ENCODE measurements at regions not wholly inside any gene's neighbourhood (a gene's known extent, or its start where the extent isn't known, plus 50 kb on each side); places are given as distances from the start of the nearest gene placed in this dataset.

GRCh38 chr1:238916828-238917227 is 469.5 kb upstream of the CHRM3 start:
- TF ChIP-seq SPI1 (IDR thresholded peaks at IDR 0.05; ENCODE audit: low read depth, low read length) (no peak), POLR2A (IDR thresholded peaks at IDR 0.05; ENCODE audit: low read depth, low read length) (no peak), TAF1 (IDR thresholded peaks at IDR 0.05; ENCODE audit: low read depth, low read length) (no peak), POLR2AphosphoS5 (IDR thresholded peaks at IDR 0.05; ENCODE audit: low read depth, low read length) (no peak), PAX5 (IDR thresholded peaks at IDR 0.05; ENCODE audit: insufficient read depth, low read length, severe bottlenecking) (no peak)

Data from GM12891 (cell line).